ENCODE measurements at regions not wholly inside any gene's neighbourhood (a gene's known extent, or its start where the extent isn't known, plus 50 kb on each side); places are given as distances from the start of the nearest gene placed in this dataset.

GRCh38 chr15:53297828-53298227 is 461.6 kb downstream of the WDR72 start:
- Histone ChIP-seq H3K9ac (ENCODE audit: low read length) (no peak overlapping the region), H4K20me1 (ENCODE audit: insufficient read depth, low read length) (no peaks in the 10 kb centered on the region), H3K9me3 (ENCODE audit: insufficient read depth, low read length) (no peaks in the 10 kb centered on the region), H3K4me2 (ENCODE audit: low read length) (no peak overlapping the region), H3K27me3 (ENCODE audit: low read depth, low read length) (no peaks in the 10 kb centered on the region), H2AFZ (ENCODE audit: low read depth, low read length) (no peak overlapping the region), H3K4me3 (ENCODE audit: low read length) (no peak overlapping the region), H3K27ac (ENCODE audit: low read length) (no peak overlapping the region), H3K4me1 (ENCODE audit: low read length) (no peaks in the 10 kb centered on the region), H3K36me3 (replicated peaks; ENCODE audit: low read depth, low read length) (no peaks in the 10 kb centered on the region), H3K79me2 (ENCODE audit: low read length) (no peaks in the 10 kb centered on the region)
- TF ChIP-seq, protein P1, sequence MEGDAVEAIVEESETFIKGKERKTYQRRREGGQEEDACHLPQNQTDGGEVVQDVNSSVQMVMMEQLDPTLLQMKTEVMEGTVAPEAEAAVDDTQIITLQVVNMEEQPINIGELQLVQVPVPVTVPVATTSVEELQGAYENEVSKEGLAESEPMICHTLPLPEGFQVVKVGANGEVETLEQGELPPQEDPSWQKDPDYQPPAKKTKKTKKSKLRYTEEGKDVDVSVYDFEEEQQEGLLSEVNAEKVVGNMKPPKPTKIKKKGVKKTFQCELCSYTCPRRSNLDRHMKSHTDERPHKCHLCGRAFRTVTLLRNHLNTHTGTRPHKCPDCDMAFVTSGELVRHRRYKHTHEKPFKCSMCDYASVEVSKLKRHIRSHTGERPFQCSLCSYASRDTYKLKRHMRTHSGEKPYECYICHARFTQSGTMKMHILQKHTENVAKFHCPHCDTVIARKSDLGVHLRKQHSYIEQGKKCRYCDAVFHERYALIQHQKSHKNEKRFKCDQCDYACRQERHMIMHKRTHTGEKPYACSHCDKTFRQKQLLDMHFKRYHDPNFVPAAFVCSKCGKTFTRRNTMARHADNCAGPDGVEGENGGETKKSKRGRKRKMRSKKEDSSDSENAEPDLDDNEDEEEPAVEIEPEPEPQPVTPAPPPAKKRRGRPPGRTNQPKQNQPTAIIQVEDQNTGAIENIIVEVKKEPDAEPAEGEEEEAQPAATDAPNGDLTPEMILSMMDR (IDR thresholded peaks at IDR 0.05; ENCODE audit: low read depth, low read length) = no peak
- no peak for TF ChIP-seq EZH2phosphoT487 (IDR thresholded peaks at IDR 0.05; ENCODE audit: low read depth)

- Histone ChIP-seq H4K20me1 (ENCODE audit: insufficient read depth, low read length) (no peaks in the 10 kb centered on the region), H3K27me3 (ENCODE audit: low read depth, low read length) (no peaks in the 10 kb centered on the region), H3K4me3 (ENCODE audit: low read length) (no peak overlapping the region), H3K9me3 (ENCODE audit: insufficient read depth, low read length) (no peaks in the 10 kb centered on the region), H3K36me3 (replicated peaks; ENCODE audit: low read depth, low read length) (no peaks in the 10 kb centered on the region), H3K4me1 (ENCODE audit: low read length) (no peaks in the 10 kb centered on the region), H2AFZ (ENCODE audit: low read depth, low read length) (no peak overlapping the region), H3K27ac (ENCODE audit: low read length) (no peak overlapping the region), H3K9ac (ENCODE audit: low read length) (no peak overlapping the region), H3K4me2 (ENCODE audit: low read length) (no peak overlapping the region), H3K79me2 (ENCODE audit: low read length) (no peaks in the 10 kb centered on the region)
- TF ChIP-seq, protein P1 (IDR thresholded peaks at IDR 0.05; ENCODE audit: low read depth, low read length) = no peak
- TF ChIP-seq EZH2phosphoT487 (IDR thresholded peaks at IDR 0.05; ENCODE audit: low read depth) = no peak
Observed at GRCh38 chr15:53296603-53297002, 462.9 kb downstream of the WDR72 start.

GRCh38 chr15:53295574-53295973 is 463.9 kb downstream of the WDR72 start:
- Histone ChIP-seq H3K79me2 (ENCODE audit: low read length) (no peaks in the 10 kb centered on the region), H2AFZ (ENCODE audit: low read depth, low read length) (no peak overlapping the region)

GRCh38 chr15:53288542-53288941 is 470.9 kb downstream of the WDR72 start:
- H3K9ac ChIP-seq (ENCODE audit: low read length) = no peak overlapping the region
- H3K9me3 ChIP-seq (ENCODE audit: insufficient read depth, low read length) = no peaks in the 10 kb centered on the region
- H4K20me1 ChIP-seq (ENCODE audit: insufficient read depth, low read length) = no peaks in the 10 kb centered on the region
- no peaks in the 10 kb centered on the region for H3K79me2 ChIP-seq (ENCODE audit: low read length)
- TF ChIP-seq EZH2phosphoT487 (IDR thresholded peaks at IDR 0.05; ENCODE audit: low read depth) = no peak
- TF ChIP-seq, protein P1 (IDR thresholded peaks at IDR 0.05; ENCODE audit: low read depth, low read length) = no peak
- H3K27me3 ChIP-seq (ENCODE audit: low read depth, low read length) = no peaks in the 10 kb centered on the region
- H3K4me1 ChIP-seq (ENCODE audit: low read length) = no peaks in the 10 kb centered on the region
- H3K4me3 ChIP-seq (ENCODE audit: low read length) = no peak overlapping the region
- no peak overlapping the region for H3K4me2 ChIP-seq (ENCODE audit: low read length)
- no peaks in the 10 kb centered on the region for H3K36me3 ChIP-seq (replicated peaks; ENCODE audit: low read depth, low read length)
- no peak overlapping the region for H2AFZ ChIP-seq (ENCODE audit: low read depth, low read length)
- no peak overlapping the region for H3K27ac ChIP-seq (ENCODE audit: low read length)

More at GRCh38 chr15:53295574-53295973, 463.9 kb downstream of the WDR72 start:
- no peak overlapping the region for H3K4me2 ChIP-seq (ENCODE audit: low read length)
- H3K4me1 ChIP-seq (ENCODE audit: low read length) = no peaks in the 10 kb centered on the region
- H4K20me1 ChIP-seq (ENCODE audit: insufficient read depth, low read length) = no peaks in the 10 kb centered on the region
- H3K9ac ChIP-seq (ENCODE audit: low read length) = no peak overlapping the region
- no peak overlapping the region for H3K27ac ChIP-seq (ENCODE audit: low read length)
- H3K9me3 ChIP-seq (ENCODE audit: insufficient read depth, low read length) = no peaks in the 10 kb centered on the region
- H3K27me3 ChIP-seq (ENCODE audit: low read depth, low read length) = no peaks in the 10 kb centered on the region
- no peaks in the 10 kb centered on the region for H3K36me3 ChIP-seq (replicated peaks; ENCODE audit: low read depth, low read length)
- TF ChIP-seq EZH2phosphoT487 (IDR thresholded peaks at IDR 0.05; ENCODE audit: low read depth) = no peak
- TF ChIP-seq, protein P1 (IDR thresholded peaks at IDR 0.05; ENCODE audit: low read depth, low read length) = no peak
- no peak overlapping the region for H3K4me3 ChIP-seq (ENCODE audit: low read length)
